ENCODE measurements at regions not wholly inside any gene's neighbourhood (a gene's known extent, or its start where the extent isn't known, plus 50 kb on each side); places are given as distances from the start of the nearest gene placed in this dataset.

DNA sequence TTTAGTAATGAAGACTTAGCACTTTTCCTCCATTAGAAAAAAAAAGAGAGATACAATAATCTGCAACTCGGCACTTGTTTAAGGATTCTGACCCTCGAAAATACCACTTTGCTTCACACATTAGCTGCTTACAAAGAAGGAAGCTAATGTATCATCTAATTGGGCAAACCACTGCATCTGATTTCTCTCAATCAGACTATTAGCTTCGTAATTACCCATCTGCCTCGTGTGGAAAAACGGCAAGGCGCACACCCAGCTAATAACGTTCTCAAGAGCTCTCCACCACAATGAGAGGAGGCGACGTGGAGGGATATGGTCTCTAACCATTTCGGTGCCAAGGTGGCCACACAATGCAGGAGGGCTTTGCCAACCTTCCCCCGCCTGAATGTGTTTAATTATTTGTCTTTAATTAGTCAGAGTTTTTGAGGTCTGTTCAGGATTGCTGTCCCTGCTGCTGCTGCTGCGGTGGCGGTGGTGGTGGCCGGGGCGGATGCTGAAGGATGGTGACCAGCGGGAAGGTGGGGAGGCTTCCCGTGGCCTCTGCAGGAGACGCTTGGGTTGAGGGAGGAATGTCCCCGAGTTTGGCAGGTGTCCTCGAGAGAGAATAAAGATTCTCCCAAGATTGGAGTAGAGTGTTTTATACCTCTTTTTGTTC lies 374.5 kb downstream of the RPS6KC1 start:
- no peak overlapping the region for H3K27ac Mint-ChIP-seq (ENCODE audit: unreplicated experiment)
- TF ChIP-seq, protein P1, sequence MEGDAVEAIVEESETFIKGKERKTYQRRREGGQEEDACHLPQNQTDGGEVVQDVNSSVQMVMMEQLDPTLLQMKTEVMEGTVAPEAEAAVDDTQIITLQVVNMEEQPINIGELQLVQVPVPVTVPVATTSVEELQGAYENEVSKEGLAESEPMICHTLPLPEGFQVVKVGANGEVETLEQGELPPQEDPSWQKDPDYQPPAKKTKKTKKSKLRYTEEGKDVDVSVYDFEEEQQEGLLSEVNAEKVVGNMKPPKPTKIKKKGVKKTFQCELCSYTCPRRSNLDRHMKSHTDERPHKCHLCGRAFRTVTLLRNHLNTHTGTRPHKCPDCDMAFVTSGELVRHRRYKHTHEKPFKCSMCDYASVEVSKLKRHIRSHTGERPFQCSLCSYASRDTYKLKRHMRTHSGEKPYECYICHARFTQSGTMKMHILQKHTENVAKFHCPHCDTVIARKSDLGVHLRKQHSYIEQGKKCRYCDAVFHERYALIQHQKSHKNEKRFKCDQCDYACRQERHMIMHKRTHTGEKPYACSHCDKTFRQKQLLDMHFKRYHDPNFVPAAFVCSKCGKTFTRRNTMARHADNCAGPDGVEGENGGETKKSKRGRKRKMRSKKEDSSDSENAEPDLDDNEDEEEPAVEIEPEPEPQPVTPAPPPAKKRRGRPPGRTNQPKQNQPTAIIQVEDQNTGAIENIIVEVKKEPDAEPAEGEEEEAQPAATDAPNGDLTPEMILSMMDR (IDR thresholded peaks at IDR 0.05): no peak
- no peak overlapping the region for H3K4me3 Mint-ChIP-seq (ENCODE audit: unreplicated experiment)

DNA sequence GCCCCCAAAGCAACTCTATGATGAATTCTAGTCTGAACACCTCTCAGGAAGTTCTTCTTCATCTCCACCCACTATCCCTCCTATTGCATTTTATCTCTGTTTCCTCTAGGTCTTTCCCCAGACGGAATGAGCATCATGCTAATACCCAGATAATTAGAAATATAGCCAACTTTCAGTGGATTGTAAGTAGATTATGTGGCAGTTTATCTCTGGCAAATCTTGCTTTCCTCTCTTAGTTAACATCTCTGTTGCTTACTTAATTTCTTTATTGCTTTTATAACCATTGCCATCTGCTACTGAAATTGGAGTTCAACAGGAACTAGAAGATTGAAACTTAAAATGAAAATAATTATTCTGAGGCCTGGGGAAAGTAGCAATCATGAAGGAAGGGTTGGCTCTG lies 378.6 kb downstream of the RPS6KC1 start:
- H3K27me3 Mint-ChIP-seq (ENCODE audit: low read depth): peaks cover 11% of the 10 kb centered on the region
- H3K4me3 Mint-ChIP-seq (ENCODE audit: unreplicated experiment): no peak overlapping the region
- TF ChIP-seq, protein P1 (IDR thresholded peaks at IDR 0.05): no peak
- H3K4me1 Mint-ChIP-seq (ENCODE audit: low read depth): no peaks in the 10 kb centered on the region
- no peaks in the 10 kb centered on the region for H3K9me3 Mint-ChIP-seq (ENCODE audit: low read depth)
- H3K27ac Mint-ChIP-seq (ENCODE audit: unreplicated experiment): no peak overlapping the region
- H3K36me3 Mint-ChIP-seq (ENCODE audit: low read depth): no peaks in the 10 kb centered on the region
- DNase-seq (ENCODE audit: low spot score): no peak

More for the DNA sequence above, 374.5 kb downstream of the RPS6KC1 start:
- Mint-ChIP-seq H3K27me3 (ENCODE audit: low read depth) (peaks cover 3% of the 10 kb centered on the region), H3K9me3 (ENCODE audit: low read depth) (no peaks in the 10 kb centered on the region), H3K36me3 (ENCODE audit: low read depth) (no peaks in the 10 kb centered on the region), H3K4me1 (ENCODE audit: low read depth) (no peaks in the 10 kb centered on the region)
- DNase-seq (ENCODE audit: low spot score): no peak

- no peaks in the 10 kb centered on the region for H3K9me3 Mint-ChIP-seq (ENCODE audit: low read depth)
Observed at GRCh38 chr1:213435715-213436114, 384.7 kb downstream of the RPS6KC1 start.

DNA sequence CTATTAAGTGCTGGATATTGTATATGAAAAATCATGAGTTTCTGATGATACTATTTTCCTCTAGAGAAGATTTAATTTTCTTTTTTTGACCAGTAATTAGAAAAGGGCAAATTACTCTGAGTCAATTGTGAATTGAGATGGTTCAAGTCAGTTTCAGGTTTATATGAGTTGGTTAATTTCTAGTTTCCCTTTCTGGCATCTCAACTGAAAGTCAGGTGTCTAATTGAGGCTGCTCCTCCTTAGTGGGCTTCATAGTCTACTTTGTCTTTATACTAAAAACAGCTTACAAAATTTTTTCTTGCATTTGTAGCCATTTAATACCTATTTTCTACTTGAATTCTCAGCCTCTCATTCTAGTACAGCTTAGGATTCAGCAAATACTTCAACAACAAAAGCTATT lies 387.3 kb downstream of the RPS6KC1 start:
- no peaks in the 10 kb centered on the region for H3K36me3 Mint-ChIP-seq (ENCODE audit: low read depth)
- H3K9me3 Mint-ChIP-seq (ENCODE audit: low read depth): no peaks in the 10 kb centered on the region
- no peaks in the 10 kb centered on the region for H3K4me1 Mint-ChIP-seq (ENCODE audit: low read depth)
- H3K4me3 Mint-ChIP-seq (ENCODE audit: unreplicated experiment): no peak overlapping the region
- no peak overlapping the region for H3K27ac Mint-ChIP-seq (ENCODE audit: unreplicated experiment)
- TF ChIP-seq, protein P1 (IDR thresholded peaks at IDR 0.05): no peak
- peaks cover 14% of the 10 kb centered on the region for H3K27me3 Mint-ChIP-seq (ENCODE audit: low read depth)
- DNase-seq (ENCODE audit: low spot score): no peak

More at GRCh38 chr1:213435715-213436114, 384.7 kb downstream of the RPS6KC1 start:
- Mint-ChIP-seq H3K36me3 (ENCODE audit: low read depth) (no peaks in the 10 kb centered on the region), H3K27me3 (ENCODE audit: low read depth) (peaks cover 17% of the 10 kb centered on the region), H3K4me1 (ENCODE audit: low read depth) (no peaks in the 10 kb centered on the region), H3K4me3 (ENCODE audit: unreplicated experiment) (no peak overlapping the region), H3K27ac (ENCODE audit: unreplicated experiment) (no peak overlapping the region)
- DNase-seq (ENCODE audit: low spot score): no peak
- TF ChIP-seq, protein P1 (IDR thresholded peaks at IDR 0.05): no peak

- peaks cover 11% of the 10 kb centered on the region for H3K27me3 Mint-ChIP-seq (ENCODE audit: low read depth)
- no peak for DNase-seq (ENCODE audit: low spot score)
- TF ChIP-seq, protein P1 (IDR thresholded peaks at IDR 0.05): no peak
- no peaks in the 10 kb centered on the region for H3K9me3 Mint-ChIP-seq (ENCODE audit: low read depth)
- H3K36me3 Mint-ChIP-seq (ENCODE audit: low read depth): no peaks in the 10 kb centered on the region
- no peak overlapping the region for H3K27ac Mint-ChIP-seq (ENCODE audit: unreplicated experiment)
- H3K4me3 Mint-ChIP-seq (ENCODE audit: unreplicated experiment): no peak overlapping the region
- no peaks in the 10 kb centered on the region for H3K4me1 Mint-ChIP-seq (ENCODE audit: low read depth)
Observed at GRCh38 chr1:213439703-213440102, 388.7 kb downstream of the RPS6KC1 start.
